ENCODE measurements at regions not wholly inside any gene's neighbourhood (a gene's known extent, or its start where the extent isn't known, plus 50 kb on each side); places are given as distances from the start of the nearest gene placed in this dataset.

GRCh38 chr21:18951271-18952038, 547.9 kb upstream of the TMPRSS15 start:
- DNase-seq (ENCODE audit: low read depth, low spot score) = no peak

GRCh38 chr21:18954441-18954844, 550.9 kb upstream of the TMPRSS15 start:
- DNase-seq (ENCODE audit: low read depth, low spot score) = no peak

- DNase-seq (ENCODE audit: low read depth, low spot score) = no peak
These were observed 556.2 kb upstream of the TMPRSS15 start for GRCh38 chr21:18959817-18960216.

GRCh38 chr21:18960306-18960705, 556.7 kb upstream of the TMPRSS15 start:
- DNase-seq (ENCODE audit: low read depth, low spot score) = no peak

GRCh38 chr21:18970416-18970815, 566.8 kb upstream of the TMPRSS15 start:
- DNase-seq (ENCODE audit: low read depth, low spot score) = no peak

GRCh38 chr21:18970941-18971340, 567.4 kb upstream of the TMPRSS15 start:
- DNase-seq (ENCODE audit: low read depth, low spot score) = no peak

- no peak for DNase-seq (ENCODE audit: low read depth, low spot score)
These were observed 582.0 kb upstream of the TMPRSS15 start for GRCh38 chr21:18985584-18985983.

- DNase-seq (ENCODE audit: low read depth, low spot score) = no peak
These were observed 582.6 kb upstream of the TMPRSS15 start for GRCh38 chr21:18986197-18986596.

GRCh38 chr21:18987520-18988026, 584.0 kb upstream of the TMPRSS15 start:
- DNase-seq (ENCODE audit: low read depth, low spot score) = no peak

GRCh38 chr21:18989953-18990495, 586.4 kb upstream of the TMPRSS15 start:
- no peak for DNase-seq (ENCODE audit: low read depth, low spot score)

- no peak for DNase-seq (ENCODE audit: low read depth, low spot score)
These were observed 588.3 kb upstream of the TMPRSS15 start for GRCh38 chr21:18991846-18992245.

- no peak for DNase-seq (ENCODE audit: low read depth, low spot score)
These were observed 606.7 kb upstream of the TMPRSS15 start for GRCh38 chr21:19010251-19010650.

- DNase-seq (ENCODE audit: low read depth, low spot score) = no peak
These were observed 607.4 kb upstream of the TMPRSS15 start for GRCh38 chr21:19010996-19011395.

GRCh38 chr21:19011451-19011850, 607.9 kb upstream of the TMPRSS15 start:
- DNase-seq (ENCODE audit: low read depth, low spot score) = no peak

- DNase-seq (ENCODE audit: low read depth, low spot score) = no peak
These were observed 610.3 kb upstream of the TMPRSS15 start for GRCh38 chr21:19013916-19014315.

GRCh38 chr21:19018529-19018928, 614.9 kb upstream of the TMPRSS15 start:
- no peak for DNase-seq (ENCODE audit: low read depth, low spot score)

- no peak for DNase-seq (ENCODE audit: low read depth, low spot score)
These were observed 619.4 kb upstream of the TMPRSS15 start for GRCh38 chr21:19022978-19023377.

- no peak for DNase-seq (ENCODE audit: low read depth, low spot score)
These were observed 623.3 kb upstream of the TMPRSS15 start for GRCh38 chr21:19026911-19027310.

- no peak for DNase-seq (ENCODE audit: low read depth, low spot score)
These were observed 626.2 kb upstream of the TMPRSS15 start for GRCh38 chr21:19029816-19030215.

GRCh38 chr21:19031953-19032352, 628.4 kb upstream of the TMPRSS15 start:
- no peak for DNase-seq (ENCODE audit: low read depth, low spot score)

- no peak for DNase-seq (ENCODE audit: low read depth, low spot score)
These were observed 630.5 kb upstream of the TMPRSS15 start for GRCh38 chr21:19034041-19034440.

- DNase-seq (ENCODE audit: low read depth, low spot score) = no peak
These were observed 631.0 kb upstream of the TMPRSS15 start for GRCh38 chr21:19034560-19034959.

- DNase-seq (ENCODE audit: low read depth, low spot score) = no peak
These were observed 642.3 kb upstream of the TMPRSS15 start for GRCh38 chr21:19045876-19046275.
